ENCODE measurements at regions not wholly inside any gene's neighbourhood (a gene's known extent, or its start where the extent isn't known, plus 50 kb on each side); places are given as distances from the start of the nearest gene placed in this dataset.

GRCh38 chr21:35624901-35625300 is 435.4 kb downstream of the SETD4 start:
- no peaks in the 10 kb centered on the region for H3K9me3 ChIP-seq (ENCODE audit: control insufficient read depth, insufficient read depth, low read depth, low read length)
- H3K36me3 ChIP-seq (ENCODE audit: control insufficient read depth, insufficient read depth, low read length) = no peaks in the 10 kb centered on the region

GRCh38 chr21:35622612-35623011 is 437.7 kb downstream of the SETD4 start:
- Histone ChIP-seq H3K4me1 (ENCODE audit: control insufficient read depth, insufficient read depth, low read length) (peaks cover 12% of the 10 kb centered on the region), H3K27me3 (ENCODE audit: control insufficient read depth, insufficient read depth, low read length) (no peaks in the 10 kb centered on the region), H3K4me3 (ENCODE audit: low read depth, low read length) (0 out of 2 replicates have a peak overlapping the region, but pooled peaks have one; percentile 26), H3K27ac (ENCODE audit: low read depth, low read length) (no peak overlapping the region), H3K9me3 (ENCODE audit: control insufficient read depth, insufficient read depth, low read depth, low read length) (no peaks in the 10 kb centered on the region), H3K9ac (ENCODE audit: low read length) (no peak overlapping the region), H3K36me3 (ENCODE audit: control insufficient read depth, insufficient read depth, low read length) (no peaks in the 10 kb centered on the region)

More at GRCh38 chr21:35624901-35625300, 435.4 kb downstream of the SETD4 start:
- no peak overlapping the region for H3K4me3 ChIP-seq (ENCODE audit: low read depth, low read length)
- H3K27me3 ChIP-seq (ENCODE audit: control insufficient read depth, insufficient read depth, low read length) = no peaks in the 10 kb centered on the region
- H3K9ac ChIP-seq (ENCODE audit: low read length) = no peak overlapping the region
- H3K4me1 ChIP-seq (ENCODE audit: control insufficient read depth, insufficient read depth, low read length) = peaks cover 23% of the 10 kb centered on the region
- no peak overlapping the region for H3K27ac ChIP-seq (ENCODE audit: low read depth, low read length)

GRCh38 chr21:35619184-35619583 is 441.1 kb downstream of the SETD4 start:
- H3K27ac ChIP-seq (ENCODE audit: low read depth, low read length) = no peak overlapping the region
- no peaks in the 10 kb centered on the region for H3K27me3 ChIP-seq (ENCODE audit: control insufficient read depth, insufficient read depth, low read length)
- H3K4me1 ChIP-seq (ENCODE audit: control insufficient read depth, insufficient read depth, low read length) = peaks cover 17% of the 10 kb centered on the region
- H3K4me3 ChIP-seq (ENCODE audit: low read depth, low read length) = no peak overlapping the region
- H3K9me3 ChIP-seq (ENCODE audit: control insufficient read depth, insufficient read depth, low read depth, low read length) = no peaks in the 10 kb centered on the region
- no peaks in the 10 kb centered on the region for H3K36me3 ChIP-seq (ENCODE audit: control insufficient read depth, insufficient read depth, low read length)
- H3K9ac ChIP-seq (ENCODE audit: low read length) = no peak overlapping the region

GRCh38 chr21:35617491-35617890 is 442.8 kb downstream of the SETD4 start:
- no peaks in the 10 kb centered on the region for H3K9me3 ChIP-seq (ENCODE audit: control insufficient read depth, insufficient read depth, low read depth, low read length)
- no peak overlapping the region for H3K27ac ChIP-seq (ENCODE audit: low read depth, low read length)
- no peaks in the 10 kb centered on the region for H3K27me3 ChIP-seq (ENCODE audit: control insufficient read depth, insufficient read depth, low read length)
- H3K4me1 ChIP-seq (ENCODE audit: control insufficient read depth, insufficient read depth, low read length) = peaks cover 9% of the 10 kb centered on the region
- no peak overlapping the region for H3K4me3 ChIP-seq (ENCODE audit: low read depth, low read length)
- no peak overlapping the region for H3K9ac ChIP-seq (ENCODE audit: low read length)
- no peaks in the 10 kb centered on the region for H3K36me3 ChIP-seq (ENCODE audit: control insufficient read depth, insufficient read depth, low read length)

GRCh38 chr21:35616090-35616489 is 444.2 kb downstream of the SETD4 start:
- H3K27ac ChIP-seq (ENCODE audit: low read depth, low read length) = no peak overlapping the region
- H3K27me3 ChIP-seq (ENCODE audit: control insufficient read depth, insufficient read depth, low read length) = no peaks in the 10 kb centered on the region

GRCh38 chr21:35615325-35615724 is 445.0 kb downstream of the SETD4 start:
- Histone ChIP-seq H3K9me3 (ENCODE audit: control insufficient read depth, insufficient read depth, low read depth, low read length) (no peaks in the 10 kb centered on the region), H3K9ac (ENCODE audit: low read length) (no peak overlapping the region), H3K27me3 (ENCODE audit: control insufficient read depth, insufficient read depth, low read length) (no peaks in the 10 kb centered on the region), H3K4me3 (ENCODE audit: low read depth, low read length) (no peak overlapping the region), H3K4me1 (ENCODE audit: control insufficient read depth, insufficient read depth, low read length) (peaks cover 7% of the 10 kb centered on the region; the same call in 1 of the 2 replicates), H3K36me3 (ENCODE audit: control insufficient read depth, insufficient read depth, low read length) (no peaks in the 10 kb centered on the region), H3K27ac (ENCODE audit: low read depth, low read length) (no peak overlapping the region)

More at GRCh38 chr21:35616090-35616489, 444.2 kb downstream of the SETD4 start:
- H3K36me3 ChIP-seq (ENCODE audit: control insufficient read depth, insufficient read depth, low read length) = no peaks in the 10 kb centered on the region
- H3K4me3 ChIP-seq (ENCODE audit: low read depth, low read length) = no peak overlapping the region
- no peak overlapping the region for H3K9ac ChIP-seq (ENCODE audit: low read length)
- H3K9me3 ChIP-seq (ENCODE audit: control insufficient read depth, insufficient read depth, low read depth, low read length) = no peaks in the 10 kb centered on the region
- peaks cover 7% of the 10 kb centered on the region; the same call in 1 of the 2 replicates for H3K4me1 ChIP-seq (ENCODE audit: control insufficient read depth, insufficient read depth, low read length)

DNA sequence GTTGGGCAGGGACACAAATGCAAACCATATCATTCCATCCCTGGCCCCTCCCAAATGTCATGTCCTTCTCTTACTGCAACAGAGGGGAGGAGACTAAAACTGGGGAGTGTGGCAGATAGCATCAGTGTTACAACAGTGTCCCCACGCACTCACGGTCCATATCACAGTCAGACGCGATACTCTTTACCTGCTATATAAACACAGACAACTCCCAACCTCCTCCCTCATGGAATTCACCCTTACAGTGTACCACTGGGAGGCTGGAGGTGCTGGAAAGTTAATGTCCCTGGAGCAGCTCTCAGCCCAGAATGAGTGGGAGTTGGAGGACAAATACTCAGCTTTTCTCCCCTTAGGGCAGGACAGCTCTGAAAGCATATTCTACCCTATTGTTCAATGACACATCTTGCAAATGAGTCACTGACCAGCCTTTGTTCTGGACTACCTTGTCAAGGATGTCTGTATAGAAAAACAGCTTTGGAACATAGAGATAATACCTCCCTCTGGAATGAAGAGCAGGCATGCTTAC is 445.9 kb downstream of the SETD4 start:
- Histone ChIP-seq H3K36me3 (ENCODE audit: control insufficient read depth, insufficient read depth, low read length) (no peaks in the 10 kb centered on the region), H3K4me1 (ENCODE audit: control insufficient read depth, insufficient read depth, low read length) (peaks cover 7% of the 10 kb centered on the region; the same call in 1 of the 2 replicates), H3K27me3 (ENCODE audit: control insufficient read depth, insufficient read depth, low read length) (no peaks in the 10 kb centered on the region), H3K9ac (ENCODE audit: low read length) (no peak overlapping the region), H3K4me3 (ENCODE audit: low read depth, low read length) (no peak overlapping the region), H3K9me3 (ENCODE audit: control insufficient read depth, insufficient read depth, low read depth, low read length) (no peaks in the 10 kb centered on the region), H3K27ac (ENCODE audit: low read depth, low read length) (no peak overlapping the region)

DNA sequence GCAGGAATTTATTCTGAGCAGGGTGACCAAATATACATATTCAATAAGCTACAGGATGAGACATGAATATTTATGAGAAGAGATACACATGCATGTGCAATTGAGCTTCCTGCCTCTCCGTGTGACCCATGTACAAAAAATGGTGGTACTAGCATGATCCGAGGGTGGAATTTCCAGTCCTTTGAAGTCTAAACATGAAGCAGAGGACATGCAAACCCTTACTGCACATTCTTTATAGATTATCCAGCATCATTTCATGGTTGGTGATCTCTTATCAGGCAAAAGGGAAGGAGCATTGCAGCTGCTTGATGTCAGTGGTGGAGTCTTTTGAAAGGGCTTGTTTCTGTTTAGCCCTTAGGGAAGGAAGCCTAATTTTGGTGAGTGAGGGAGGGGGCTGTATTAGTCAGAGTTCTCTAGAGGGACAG is 448.6 kb downstream of the SETD4 start:
- no peaks in the 10 kb centered on the region for H3K36me3 ChIP-seq (ENCODE audit: control insufficient read depth, insufficient read depth, low read length)
- H3K9me3 ChIP-seq (ENCODE audit: control insufficient read depth, insufficient read depth, low read depth, low read length) = 0 out of 2 replicates have a peak, but pooled peaks cover 3% of the 10 kb centered on the region
- no peak overlapping the region for H3K9ac ChIP-seq (ENCODE audit: low read length)
- no peak overlapping the region for H3K27ac ChIP-seq (ENCODE audit: low read depth, low read length)
- no peak overlapping the region for H3K4me3 ChIP-seq (ENCODE audit: low read depth, low read length)
- H3K4me1 ChIP-seq (ENCODE audit: control insufficient read depth, insufficient read depth, low read length) = peaks cover 7% of the 10 kb centered on the region; the same call in 1 of the 2 replicates
- H3K27me3 ChIP-seq (ENCODE audit: control insufficient read depth, insufficient read depth, low read length) = no peaks in the 10 kb centered on the region

- Histone ChIP-seq H3K9ac (ENCODE audit: low read length) (no peak overlapping the region), H3K4me3 (ENCODE audit: low read depth, low read length) (no peak overlapping the region), H3K27ac (ENCODE audit: low read depth, low read length) (no peak overlapping the region)
Measured at GRCh38 chr21:35609263-35609662, 451.1 kb downstream of the SETD4 start.

GRCh38 chr21:35607406-35607805 is 452.9 kb downstream of the SETD4 start:
- no peak overlapping the region for H3K9ac ChIP-seq (ENCODE audit: low read length)
- 0 out of 2 replicates have a peak, but pooled peaks cover 3% of the 10 kb centered on the region for H3K9me3 ChIP-seq (ENCODE audit: control insufficient read depth, insufficient read depth, low read depth, low read length)
- no peak overlapping the region for H3K4me3 ChIP-seq (ENCODE audit: low read depth, low read length)
- no peak overlapping the region for H3K27ac ChIP-seq (ENCODE audit: low read depth, low read length)
- no peaks in the 10 kb centered on the region for H3K27me3 ChIP-seq (ENCODE audit: control insufficient read depth, insufficient read depth, low read length)
- no peaks in the 10 kb centered on the region for H3K36me3 ChIP-seq (ENCODE audit: control insufficient read depth, insufficient read depth, low read length)
- peaks cover 17% of the 10 kb centered on the region for H3K4me1 ChIP-seq (ENCODE audit: control insufficient read depth, insufficient read depth, low read length)

More at GRCh38 chr21:35609263-35609662, 451.1 kb downstream of the SETD4 start:
- Histone ChIP-seq H3K36me3 (ENCODE audit: control insufficient read depth, insufficient read depth, low read length) (no peaks in the 10 kb centered on the region), H3K9me3 (ENCODE audit: control insufficient read depth, insufficient read depth, low read depth, low read length) (0 out of 2 replicates have a peak, but pooled peaks cover 3% of the 10 kb centered on the region), H3K4me1 (ENCODE audit: control insufficient read depth, insufficient read depth, low read length) (0 out of 2 replicates have a peak, but pooled peaks cover 3% of the 10 kb centered on the region), H3K27me3 (ENCODE audit: control insufficient read depth, insufficient read depth, low read length) (no peaks in the 10 kb centered on the region)

DNA sequence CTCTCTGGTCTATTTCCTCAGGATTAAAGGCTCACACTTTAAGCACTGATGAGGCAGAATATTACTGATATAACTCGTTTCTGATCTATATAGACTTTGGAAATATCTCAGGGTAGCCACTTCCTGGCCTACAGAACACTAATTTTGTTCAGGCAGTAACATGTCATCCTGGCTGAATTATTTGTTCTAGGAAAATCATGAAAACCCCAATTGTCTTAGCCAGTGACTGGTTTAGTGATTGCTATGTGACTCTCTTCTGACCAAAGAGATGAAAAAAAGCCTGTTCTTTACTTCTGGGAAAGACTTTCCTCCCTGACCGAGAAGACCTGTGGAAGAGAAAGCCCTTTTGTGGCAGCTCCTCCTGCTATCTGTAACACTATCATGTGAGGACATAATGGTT is 453.7 kb downstream of the SETD4 start:
- no peaks in the 10 kb centered on the region for H3K27me3 ChIP-seq (ENCODE audit: control insufficient read depth, insufficient read depth, low read length)
- H3K4me1 ChIP-seq (ENCODE audit: control insufficient read depth, insufficient read depth, low read length) = peaks cover 17% of the 10 kb centered on the region
- H3K4me3 ChIP-seq (ENCODE audit: low read depth, low read length) = no peak overlapping the region
- H3K27ac ChIP-seq (ENCODE audit: low read depth, low read length) = no peak overlapping the region
- 0 out of 2 replicates have a peak, but pooled peaks cover 3% of the 10 kb centered on the region for H3K9me3 ChIP-seq (ENCODE audit: control insufficient read depth, insufficient read depth, low read depth, low read length)
- no peaks in the 10 kb centered on the region for H3K36me3 ChIP-seq (ENCODE audit: control insufficient read depth, insufficient read depth, low read length)
- no peak overlapping the region for H3K9ac ChIP-seq (ENCODE audit: low read length)
